Endothelial cell of umbilical vein (primary cell): ENCODE measurements at regions not wholly inside any gene's neighbourhood (a gene's known extent, or its start where the extent isn't known, plus 50 kb on each side); places are given as distances from the start of the nearest gene placed in this dataset.

Experiments used
- BruUV-seq: library from RNA; stranded (reverse); fragments of 400-500 nt; replicated peaks from 2 replicates; lab custom pipeline; 2021; lab: Mats Ljungman, UMichigan
- CTCF ChIA-PET: fragments of 300-600, 350-600 bp; sonication (Branson Sonifier 250); formaldehyde crosslinking; loops from one replicate; lab custom pipeline; 2021; ENCODE audit warnings: antibody characterized with exemption, inconsistent platforms; lab: Charles Lee
- POLR2A ChIA-PET: fragments of 300-600, 350-600 bp; sonication (Branson Sonifier 250); formaldehyde crosslinking; loops from one replicate; lab custom pipeline; 2021; ENCODE audit warnings: antibody characterized with exemption, inconsistent platforms; lab: Charles Lee
- DNase-seq: peaks from one replicate; pipeline ENCODE4 v3.0.0-alpha.2; 2011; ENCODE audit warnings: low read depth, low spot score
- FAIRE-seq: peaks from 2 replicates; lab custom pipeline; 2011; peaks lifted over from hg19 to GRCh38; lab: Jason Lieb, UNC
- H2AFZ ChIP-seq: 2 replicates; pipeline ENCODE4 v1.6.0; 2012; ENCODE audit warnings: low read depth, low read length, control low read depth, inconsistent platforms
- H3K27ac ChIP-seq: 2 replicates; pipeline ENCODE4 v1.5.1; 2011; ENCODE audit warnings: low read depth, mild to moderate bottlenecking, control low read depth, low read length, moderate library complexity; ENCODE audit not compliant: insufficient read depth
- H3K27me3 ChIP-seq, 2 experiments: 2 replicates each; pipeline versions ENCODE4 v1.6.0 to v1.6.1; 2011; ENCODE audit warnings: low read length in 2 of 2, mixed read lengths in 1 of 2; ENCODE audit not compliant: control insufficient read depth in 2 of 2, insufficient read depth in 2 of 2
- H3K36me3 ChIP-seq, 2 experiments: 2 replicates in 1 of 2; 3 replicates in 1 of 2; pipeline ENCODE4 v1.5.1; 2011; ENCODE audit warnings: low read length in 2 of 2, mild to moderate bottlenecking in 1 of 2, moderate library complexity in 1 of 2; ENCODE audit not compliant: control insufficient read depth in 2 of 2, insufficient read depth in 2 of 2; ENCODE audit errors: extremely low read depth in 1 of 2
- H3K4me1 ChIP-seq: 3 replicates; pipeline ENCODE4 v1.5.1; 2011; ENCODE audit warnings: mild to moderate bottlenecking, low read length; ENCODE audit not compliant: control insufficient read depth, insufficient read depth; ENCODE audit errors: extremely low read depth
- H3K4me2 ChIP-seq: 2 replicates; pipeline ENCODE4 v1.6.1; 2011; ENCODE audit warnings: low read length, control low read depth, mixed read lengths; ENCODE audit not compliant: insufficient read depth
- H3K4me3 ChIP-seq, 3 experiments: fragments of 200-600 bp in 1 of 3; sonication (generic), shearing (Covaris generic) in 1 of 3; replicated peaks in 1 of 3; 2 replicates each; pipeline ENCODE4 v1.5.1; 2011 to 2016; ENCODE audit warnings: control low read depth in 3 of 3, low read length in 3 of 3, mild to moderate bottlenecking in 2 of 3, inconsistent platforms in 1 of 3, low read depth in 1 of 3, moderate library complexity in 1 of 3; ENCODE audit not compliant: insufficient read depth in 1 of 3
- H3K79me2 ChIP-seq: 2 replicates; pipeline ENCODE4 v1.6.0; 2012; ENCODE audit warnings: low read length, inconsistent platforms; ENCODE audit not compliant: control insufficient read depth, insufficient read depth
- H3K9ac ChIP-seq: replicated peaks from 2 replicates; pipeline ENCODE3; 2011; ENCODE audit warnings: low read length, control low read depth; ENCODE audit not compliant: insufficient read depth; ENCODE audit errors: extremely low read depth
- H3K9me1 ChIP-seq: replicated peaks from 3 replicates; pipeline ENCODE4 v1.6.0; 2011; ENCODE audit warnings: mild to moderate bottlenecking, low read length; ENCODE audit not compliant: control insufficient read depth, insufficient read depth; ENCODE audit errors: extremely low read depth
- H3K9me3 ChIP-seq: replicated peaks from 2 replicates; pipeline ENCODE4 v1.5.1; 2012; ENCODE audit warnings: low read length, inconsistent platforms; ENCODE audit not compliant: control insufficient read depth, insufficient read depth
- H4K20me1 ChIP-seq: replicated peaks from 2 replicates; pipeline ENCODE3; 2011; ENCODE audit warnings: mild to moderate bottlenecking, low read length; ENCODE audit not compliant: control insufficient read depth, insufficient read depth; ENCODE audit errors: extremely low read depth
- CTCF ChIP-seq, 2 donors: IDR thresholded peaks; 1 replicate in 1 of 2; 2 replicates in 1 of 2; pipeline ENCODE4 v1.5.1; 2011; ENCODE audit warnings: low read length in 2 of 2, mild to moderate bottlenecking in 2 of 2, moderate library complexity in 2 of 2, control low read depth in 1 of 2, inconsistent platforms in 1 of 2, low read depth in 1 of 2; ENCODE audit not compliant: insufficient read depth in 1 of 2; ENCODE audit errors: extremely low read depth in 1 of 2
- EZH2 ChIP-seq: IDR thresholded peaks from 2 replicates; pipeline ENCODE4 v1.6.1; 2012; ENCODE audit warnings: borderline replicate concordance, low read depth, mild to moderate bottlenecking, moderate library complexity, low read length, inconsistent platforms; ENCODE audit not compliant: severe bottlenecking
- GATA2 ChIP-seq: IDR thresholded peaks from 2 replicates; pipeline ENCODE4 v1.7.0; 2011; ENCODE audit warnings: low read depth, mild to moderate bottlenecking, moderate library complexity, mixed read lengths, low read length; ENCODE audit not compliant: insufficient read length, insufficient read depth
- JUN ChIP-seq: IDR thresholded peaks from 2 replicates; pipeline ENCODE4 v1.6.1; 2011; ENCODE audit warnings: borderline replicate concordance, low read depth; ENCODE audit not compliant: insufficient read length, insufficient read depth
- MYC ChIP-seq: IDR thresholded peaks from one replicate; pipeline ENCODE4 v1.6.1; 2011; ENCODE audit warnings: mild to moderate bottlenecking, low read depth, low read length
- POLR2A ChIP-seq: IDR thresholded peaks from 2 replicates; pipeline ENCODE4 v1.6.1; 2012; ENCODE audit warnings: low read depth, mild to moderate bottlenecking, control low read depth, low read length
- dilution Hi-C: fragments of 300-500 bp; cut with MboI; formaldehyde crosslinking; loops from one replicate; pipeline ENCODE4 v1.15.0; 2019; ENCODE audit warnings: low sequenced_read_pairs; ENCODE audit not compliant: extremely low pct_ligation_motif_present
- intact Hi-C: fragments of 100-400 bp; cut with micrococcal nuclease; formaldehyde crosslinking; loops from one replicate; pipeline ENCODE4 v1.10.0; 2022
- TF ChIP-seq, protein P1 (sequence below): IDR thresholded peaks from 2 replicates; pipeline ENCODE4 v1.6.1; 2011; ENCODE audit not compliant: insufficient read depth, insufficient read length

DNA sequence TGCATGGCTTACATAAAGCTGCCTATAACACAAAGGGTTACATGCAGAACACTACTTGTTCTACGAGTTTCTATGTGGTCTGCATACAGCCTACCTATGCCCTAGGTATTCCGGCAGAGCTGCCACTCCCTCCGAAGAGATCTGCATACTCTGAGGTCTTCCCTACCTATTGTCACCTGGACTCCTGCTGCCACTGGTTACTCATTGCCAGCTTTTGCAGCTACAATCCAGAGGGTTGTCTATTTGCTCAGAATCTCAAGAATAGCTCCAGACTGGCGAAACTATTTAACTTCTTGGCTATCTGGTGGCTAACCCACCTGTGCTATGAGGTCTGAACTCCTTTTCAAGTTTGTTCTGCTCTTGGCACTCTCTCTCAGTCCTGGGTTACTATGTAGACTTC is 323.3 kb downstream of the BMP2 start:
- Histone ChIP-seq H3K4me2 (no peak overlapping the region), H3K36me3 (no peaks in the 10 kb centered on the region), H2AFZ (no peak overlapping the region), H3K27me3 (no peaks in the 10 kb centered on the region), H3K4me1 (peaks cover 8% of the 10 kb centered on the region), H3K4me3 (no peak overlapping the region), H4K20me1 (no peaks in the 10 kb centered on the region), H3K27ac (no peak overlapping the region), H3K79me2 (no peaks in the 10 kb centered on the region), H3K9ac (no peak overlapping the region), H3K9me1 (no peaks in the 10 kb centered on the region), H3K9me3 (no peaks in the 10 kb centered on the region)
- intact Hi-C loops (loop anchor here (5.0 kb wide), 1 partner anchor 324 kb away; the partner anchor contains the start of gene BMP2), dilution Hi-C loops (no loop called here)
- no peak for FAIRE-seq
- ChIA-PET CTCF (interaction anchor here (1.2 to 1.3 kb wide), 2 partner anchors 13 to 22 kb away, joined by 3 to 4 read pairs; no protein-coding TSS in a partner anchor), POLR2A (no interaction called here)
- DNase-seq = no peak
- BruUV-seq = no TSS peak
- TF ChIP-seq POLR2A = no peak
- TF ChIP-seq, protein P1, sequence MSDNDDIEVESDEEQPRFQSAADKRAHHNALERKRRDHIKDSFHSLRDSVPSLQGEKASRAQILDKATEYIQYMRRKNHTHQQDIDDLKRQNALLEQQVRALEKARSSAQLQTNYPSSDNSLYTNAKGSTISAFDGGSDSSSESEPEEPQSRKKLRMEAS = no peak
- no peak for TF ChIP-seq JUN
- no peak for TF ChIP-seq GATA2

DNA sequence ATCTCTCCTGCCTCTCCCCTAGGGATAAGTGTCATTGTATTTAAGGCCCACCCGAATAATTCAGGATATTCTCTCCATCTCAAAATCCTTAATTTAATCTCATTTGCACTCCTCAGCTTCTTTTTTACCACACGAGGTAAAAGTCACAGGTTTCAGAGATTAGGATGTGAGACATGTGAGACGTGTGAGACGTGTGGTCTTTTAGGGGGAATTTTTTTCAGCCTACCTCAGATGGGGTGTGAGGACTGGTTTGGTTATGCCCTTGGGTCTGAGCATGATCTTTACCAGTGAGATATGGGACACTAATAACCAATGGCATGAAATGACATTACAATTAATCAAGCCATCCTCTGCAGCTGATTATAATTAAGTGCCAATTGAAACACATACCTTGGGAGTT is 324.2 kb downstream of the BMP2 start:
- Histone ChIP-seq H3K4me3 (no peak overlapping the region), H3K36me3 (no peaks in the 10 kb centered on the region), H2AFZ (no peak overlapping the region), H3K4me2 (no peak overlapping the region), H3K9me3 (no peaks in the 10 kb centered on the region), H3K27me3 (no peaks in the 10 kb centered on the region), H3K9me1 (no peaks in the 10 kb centered on the region), H3K4me1 (peaks cover 6% of the 10 kb centered on the region), H4K20me1 (no peaks in the 10 kb centered on the region), H3K27ac (no peak overlapping the region), H3K9ac (no peak overlapping the region), H3K79me2 (no peaks in the 10 kb centered on the region)
- TF ChIP-seq GATA2 (no peak), EZH2 (no peak), MYC (no peak), CTCF (IDR thresholded peaks at IDR 0.05; ENCODE audit: extremely low read depth in 1 of 2, insufficient read depth in 1 of 2, low read depth in 1 of 2, low read length in 2 of 2) (no peak)
- dilution Hi-C loops = no loop called here
- BruUV-seq = no TSS peak
- DNase-seq = no peak
- intact Hi-C loops = loop anchor here (5.0 kb wide), 1 partner anchor 324 kb away; the partner anchor contains the start of gene BMP2
- CTCF ChIA-PET = no interaction called here
- POLR2A ChIA-PET = no interaction called here
- FAIRE-seq = no peak
